Stromal cell of bone marrow (primary cell): ENCODE measurements at regions not wholly inside any gene's neighbourhood (a gene's known extent, or its start where the extent isn't known, plus 50 kb on each side); places are given as distances from the start of the nearest gene placed in this dataset.
"Not testable (repeated sequence)": the region's sequence is repeated elsewhere in the genome, so short reads cannot be mapped to it uniquely, and the experiment has no call there.

ENCODE experiments used
- DNase-seq: peaks from one replicate; pipeline ENCODE4 v3.0.0-alpha.2; 2012; ENCODE audit warnings: low read depth

DNA sequence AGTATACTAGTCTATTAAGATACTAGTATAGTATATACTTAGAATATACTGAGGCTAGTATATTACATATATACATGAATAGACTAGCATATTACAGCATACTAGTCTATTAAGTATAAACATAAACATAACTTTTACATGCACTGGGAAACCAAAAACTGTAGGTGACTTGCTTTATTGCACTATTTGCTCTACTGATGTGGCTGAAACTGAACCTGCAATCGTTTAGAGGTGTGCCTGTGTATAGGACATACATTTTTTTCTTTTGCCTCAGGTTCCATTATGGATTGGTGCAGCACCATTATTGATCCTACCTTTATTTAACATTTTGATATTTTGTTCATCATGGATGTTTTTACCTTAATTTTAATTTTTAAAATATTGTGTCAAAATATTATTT, 143.2 kb upstream of the RGS6 start:
- DNase-seq: no peak

DNA sequence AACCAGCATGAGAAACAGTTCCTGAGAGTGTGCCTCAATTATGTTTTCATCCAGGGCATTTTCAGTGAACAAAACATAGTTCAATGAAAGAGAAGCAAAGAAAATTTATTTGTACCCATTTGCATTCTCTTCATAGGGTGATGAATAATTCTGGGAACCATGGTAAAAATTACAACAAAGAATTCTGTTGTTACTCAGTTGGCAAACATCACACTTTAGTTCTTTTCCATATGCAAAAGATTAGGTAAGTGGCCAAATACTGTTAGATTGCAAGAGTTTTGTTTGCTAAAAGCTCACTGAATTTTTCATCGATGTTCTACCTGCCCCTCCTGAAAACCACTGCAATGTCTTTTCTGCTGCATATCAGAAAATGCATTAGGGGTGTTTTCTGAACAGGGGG, 132.4 kb upstream of the RGS6 start:
- DNase-seq: no peak

DNA sequence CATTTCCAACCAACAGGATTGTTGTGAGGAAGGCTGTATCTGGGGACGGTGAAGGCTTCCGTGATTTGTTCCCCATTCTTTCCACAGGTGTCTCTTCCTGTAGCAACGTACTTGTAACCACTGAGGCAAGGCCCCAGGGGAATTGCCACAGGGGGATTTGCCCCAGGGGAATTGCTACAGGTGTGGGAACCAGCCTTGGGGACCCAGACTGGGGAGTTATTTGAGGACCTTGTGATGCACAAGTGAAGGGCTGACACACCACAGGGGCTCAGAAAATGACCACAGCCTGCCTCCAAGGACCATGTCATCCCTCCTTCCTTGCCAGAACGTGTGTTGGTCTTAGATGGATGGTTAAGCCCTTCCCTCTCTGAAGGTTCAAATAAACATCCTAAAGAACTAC, 131.4 kb upstream of the RGS6 start:
- no peak for DNase-seq

- no peak for DNase-seq
Measured at GRCh38 chr14:71803539-71804260, 128.5 kb upstream of the RGS6 start.

DNA sequence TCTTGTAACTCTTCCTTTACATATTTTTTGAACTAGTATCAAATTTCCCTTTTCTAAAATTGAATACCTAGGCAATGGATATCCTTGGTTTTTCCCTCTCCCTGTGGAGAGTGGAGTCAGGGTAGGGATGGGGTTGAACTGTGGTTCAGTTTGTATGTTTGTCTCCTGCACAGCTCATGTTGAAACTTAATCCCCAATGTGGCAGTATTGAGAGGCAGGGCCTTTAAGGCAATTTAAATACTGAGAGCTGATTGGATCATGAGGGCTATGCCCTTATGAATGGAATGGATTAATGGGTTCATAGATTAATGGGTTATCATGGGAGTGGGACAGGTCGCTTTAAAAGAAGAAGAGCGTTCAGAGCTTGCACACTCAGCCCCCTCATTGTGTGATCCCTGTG, 127.2 kb upstream of the RGS6 start:
- DNase-seq: no peak

DNA sequence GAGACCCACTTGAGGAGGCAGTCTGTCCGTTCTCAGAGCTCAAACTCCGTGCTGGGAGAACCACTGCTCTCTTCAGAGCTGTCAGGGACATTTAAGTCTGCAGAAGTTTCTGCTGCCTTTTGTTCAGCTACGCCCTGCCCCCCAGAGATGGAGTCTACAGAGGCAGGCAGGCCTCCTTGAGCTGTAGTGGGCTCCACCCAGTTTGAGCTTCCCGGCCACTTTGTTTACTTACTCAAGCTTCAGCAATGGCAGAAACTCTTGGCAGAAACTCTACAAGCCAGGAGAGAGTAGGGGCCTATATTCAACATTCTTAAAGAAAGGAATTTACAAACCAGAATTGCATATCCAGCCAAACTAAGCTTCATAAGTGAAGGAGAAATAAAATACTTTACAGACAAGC, 125.2 kb upstream of the RGS6 start:
- DNase-seq: not testable (repeated sequence)

GRCh38 chr14:71810800-71811199, 121.4 kb upstream of the RGS6 start:
- DNase-seq: not testable (repeated sequence)

- DNase-seq: no peak
Measured at GRCh38 chr14:71812693-71813092, 119.5 kb upstream of the RGS6 start.

DNA sequence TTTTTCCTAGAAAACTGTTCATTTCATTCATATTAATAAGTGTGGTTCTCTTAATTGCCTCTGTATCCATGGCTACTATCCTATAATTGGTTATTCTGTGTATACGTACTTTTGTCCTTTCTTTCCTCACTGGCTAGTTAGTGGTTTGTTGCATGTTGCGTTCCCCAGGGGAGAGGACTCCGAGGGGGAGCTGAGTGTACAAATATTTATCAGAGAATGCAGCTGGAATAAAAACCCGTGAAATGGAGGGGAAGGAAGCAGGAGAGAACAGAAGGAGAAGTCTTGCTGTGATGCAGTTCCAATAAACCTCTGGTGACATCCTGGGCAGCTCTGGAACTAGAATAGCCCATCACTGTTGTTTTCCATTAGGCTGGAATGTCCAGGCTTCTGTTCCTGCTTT, 117.1 kb upstream of the RGS6 start:
- no peak for DNase-seq

DNA sequence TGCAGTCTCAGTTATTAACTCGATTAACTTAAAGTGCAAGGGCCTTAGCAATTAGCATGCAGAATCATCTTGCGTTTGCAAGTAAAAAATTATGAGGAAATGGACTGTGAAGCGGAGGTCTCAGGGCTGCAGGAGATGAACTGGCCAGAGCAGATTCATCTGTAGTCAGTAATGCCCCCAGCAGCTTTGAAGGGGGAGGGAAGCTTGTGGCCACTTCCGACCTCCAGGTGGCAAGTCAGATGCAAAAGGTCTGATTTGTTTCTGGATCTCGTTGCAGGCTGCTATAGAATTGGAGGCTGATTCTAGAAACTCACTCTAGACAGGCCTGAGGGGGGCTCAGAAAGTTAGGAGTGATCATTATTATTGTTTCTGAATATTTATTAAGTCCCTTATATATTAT, 107.4 kb upstream of the RGS6 start:
- no peak for DNase-seq

GRCh38 chr14:71833476-71833875, 98.8 kb upstream of the RGS6 start:
- no peak for DNase-seq

- no peak for DNase-seq
Measured at GRCh38 chr14:71834284-71835204, 97.7 kb upstream of the RGS6 start.

DNA sequence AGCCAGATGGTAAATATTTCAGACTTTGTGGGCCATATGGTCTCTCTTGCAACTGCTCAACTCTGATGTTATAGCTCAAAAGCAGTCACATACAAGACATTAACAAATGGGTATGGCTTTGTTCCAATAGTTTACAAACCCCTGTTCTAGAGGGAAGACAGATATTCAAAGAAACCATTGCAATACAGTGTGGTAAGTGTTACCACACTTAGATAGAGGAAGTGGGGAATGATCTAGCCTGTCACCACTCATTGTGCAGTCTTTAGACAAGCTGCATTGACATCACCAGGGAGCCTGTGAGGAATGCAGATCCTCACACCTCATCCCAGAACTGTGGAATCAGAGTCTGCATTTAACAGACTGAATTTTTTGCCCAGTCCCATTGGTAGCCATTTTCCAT, 80.0 kb upstream of the RGS6 start:
- no peak for DNase-seq

DNA sequence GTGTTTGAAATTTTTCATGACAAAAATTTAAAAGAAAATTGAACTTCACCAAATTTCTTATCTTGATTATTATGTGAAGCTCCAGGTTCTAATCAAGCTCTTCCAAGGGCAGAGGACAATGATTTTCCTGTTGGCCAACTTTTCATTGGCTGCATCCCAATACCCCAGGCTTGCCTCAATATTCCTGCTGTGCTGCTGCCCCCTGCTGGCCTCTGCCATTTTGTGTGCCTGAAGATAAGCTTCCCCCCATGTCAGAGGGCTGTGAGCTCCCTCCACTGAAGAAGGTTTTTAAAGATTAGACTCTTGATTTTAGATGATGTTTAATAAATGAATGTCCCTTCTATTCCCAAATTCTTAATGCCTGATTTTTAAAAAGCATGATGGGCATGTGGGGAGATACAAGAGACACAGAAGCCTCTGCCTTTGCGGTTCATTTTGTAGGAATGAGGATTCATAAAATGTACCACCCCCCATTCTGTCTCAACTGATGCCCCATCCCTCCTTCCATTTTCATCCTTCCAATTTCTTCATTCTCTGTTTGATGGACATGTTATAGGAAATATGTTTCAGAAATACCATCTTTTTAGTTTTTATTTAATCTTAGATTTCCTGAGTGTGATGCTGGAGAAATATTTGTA, 76.7 kb upstream of the RGS6 start:
- DNase-seq: peak; percentile 54

DNA sequence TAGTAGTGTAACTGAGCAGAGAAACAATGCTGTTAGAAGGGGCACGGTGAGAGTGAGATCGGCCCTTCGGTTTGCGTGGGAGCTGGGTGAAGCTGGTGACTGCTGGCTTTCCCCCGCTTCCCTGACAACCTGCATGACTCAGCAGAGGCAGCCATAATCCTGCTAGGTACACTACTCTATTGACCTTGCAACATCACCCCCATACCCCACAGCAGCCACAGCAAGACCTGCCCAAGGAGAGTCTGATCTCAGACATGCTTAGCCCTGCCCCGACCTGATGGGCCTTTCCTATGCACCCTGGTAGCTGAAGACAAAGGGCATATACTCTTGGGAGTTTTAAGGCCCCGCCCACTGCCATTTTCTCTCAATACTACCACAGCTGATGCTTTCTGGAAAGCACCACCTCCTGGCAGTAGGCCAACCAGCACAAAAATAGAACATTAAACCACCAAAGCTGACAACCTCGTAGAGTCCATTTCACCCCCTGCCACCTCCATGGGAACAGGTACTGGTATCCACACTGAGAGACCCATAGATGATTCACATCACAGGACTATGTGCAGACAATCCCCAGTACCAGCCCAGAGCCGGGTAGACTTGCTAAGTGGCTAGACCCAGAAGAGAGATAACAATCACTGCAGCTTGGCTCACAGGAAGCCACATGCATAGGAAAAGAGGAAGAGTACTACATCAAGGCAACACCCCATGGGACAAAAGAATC, 75.9 kb upstream of the RGS6 start:
- DNase-seq: no peak

- no peak for DNase-seq
Measured at GRCh38 chr14:71863049-71863448, 69.2 kb upstream of the RGS6 start.

GRCh38 chr14:71863766-71864165, 68.5 kb upstream of the RGS6 start:
- DNase-seq: no peak
